ENCODE measurements at regions not wholly inside any gene's neighbourhood (a gene's known extent, or its start where the extent isn't known, plus 50 kb on each side); places are given as distances from the start of the nearest gene placed in this dataset.

GRCh38 chr4:26217481-26217880, 103.3 kb upstream of the RBPJ start:
- Histone ChIP-seq H3K27me3 (ENCODE audit: control insufficient read depth, insufficient read depth, low read length) (no peaks in the 10 kb centered on the region), H3K4me3 (ENCODE audit: low read depth, low read length) (no peak overlapping the region), H3K36me3 (ENCODE audit: control insufficient read depth, insufficient read depth, low read length) (no peaks in the 10 kb centered on the region)
- no peak for DNase-seq (ENCODE audit: low read depth)
- no peak for TF ChIP-seq CTCF (IDR thresholded peaks at IDR 0.05; ENCODE audit: insufficient read depth, low read length, poor library complexity, severe bottlenecking)

- no peak for TF ChIP-seq CTCF (IDR thresholded peaks at IDR 0.05; ENCODE audit: insufficient read depth, low read length, poor library complexity, severe bottlenecking)
- Histone ChIP-seq H3K4me3 (ENCODE audit: low read depth, low read length) (no peak overlapping the region), H3K36me3 (ENCODE audit: control insufficient read depth, insufficient read depth, low read length) (no peaks in the 10 kb centered on the region), H3K27me3 (ENCODE audit: control insufficient read depth, insufficient read depth, low read length) (no peaks in the 10 kb centered on the region)
- no peak for DNase-seq (ENCODE audit: low read depth)
These were observed 102.7 kb upstream of the RBPJ start for GRCh38 chr4:26217961-26218676.

- no peak for DNase-seq (ENCODE audit: low read depth)
- H3K27me3 ChIP-seq (ENCODE audit: control insufficient read depth, insufficient read depth, low read length), result no peaks in the 10 kb centered on the region
- TF ChIP-seq CTCF (IDR thresholded peaks at IDR 0.05; ENCODE audit: insufficient read depth, low read length, poor library complexity, severe bottlenecking), result no peak
These were observed 101.9 kb upstream of the RBPJ start for GRCh38 chr4:26218677-26219605.

GRCh38 chr4:26220696-26221095, 100.1 kb upstream of the RBPJ start:
- no peak for DNase-seq (ENCODE audit: low read depth)
- Histone ChIP-seq H3K36me3 (ENCODE audit: control insufficient read depth, insufficient read depth, low read length) (no peaks in the 10 kb centered on the region), H3K4me3 (ENCODE audit: low read depth, low read length) (no peak overlapping the region), H3K27me3 (ENCODE audit: control insufficient read depth, insufficient read depth, low read length) (no peaks in the 10 kb centered on the region)
- no peak for TF ChIP-seq CTCF (IDR thresholded peaks at IDR 0.05; ENCODE audit: insufficient read depth, low read length, poor library complexity, severe bottlenecking)

More at GRCh38 chr4:26218677-26219605, 101.9 kb upstream of the RBPJ start:
- H3K4me3 ChIP-seq (ENCODE audit: low read depth, low read length), result no peak overlapping the region
- no peaks in the 10 kb centered on the region for H3K36me3 ChIP-seq (ENCODE audit: control insufficient read depth, insufficient read depth, low read length)

- H3K27me3 ChIP-seq (ENCODE audit: control insufficient read depth, insufficient read depth, low read length), result no peaks in the 10 kb centered on the region
- no peak for TF ChIP-seq CTCF (IDR thresholded peaks at IDR 0.05; ENCODE audit: insufficient read depth, low read length, poor library complexity, severe bottlenecking)
- no peak for DNase-seq (ENCODE audit: low read depth)
- H3K4me3 ChIP-seq (ENCODE audit: low read depth, low read length), result no peak overlapping the region
- no peaks in the 10 kb centered on the region for H3K36me3 ChIP-seq (ENCODE audit: control insufficient read depth, insufficient read depth, low read length)
These were observed 97.7 kb upstream of the RBPJ start for GRCh38 chr4:26223155-26223554.
